HG03064 (cell line): ENCODE measurements at regions not wholly inside any gene's neighbourhood (a gene's known extent, or its start where the extent isn't known, plus 50 kb on each side); places are given as distances from the start of the nearest gene placed in this dataset.

Source experiments
- ATAC-seq: cut with Tn5 transposase; IDR thresholded peaks from one replicate; pipeline ENCODE4 v1.9.1; 2021; ENCODE audit warnings: low read depth; ENCODE audit not compliant: unreplicated experiment

- ATAC-seq, result no peak
Measured at GRCh38 chr3:73729969-73730440, 105.3 kb upstream of the PDZRN3 start.

GRCh38 chr3:73727854-73728253 lies 103.1 kb upstream of the PDZRN3 start:
- ATAC-seq, result no peak

- ATAC-seq, result no peak
Measured at GRCh38 chr3:73727117-73727821, 102.5 kb upstream of the PDZRN3 start.

- ATAC-seq, result no peak
Measured at GRCh38 chr3:73723596-73723995, 98.9 kb upstream of the PDZRN3 start.

- ATAC-seq, result no peak
Measured at GRCh38 chr3:73719861-73720260, 95.1 kb upstream of the PDZRN3 start.

GRCh38 chr3:73719413-73719851 lies 94.7 kb upstream of the PDZRN3 start:
- no peak for ATAC-seq

GRCh38 chr3:73718326-73719110 lies 93.8 kb upstream of the PDZRN3 start:
- ATAC-seq, result no peak

GRCh38 chr3:73716418-73716817 lies 91.7 kb upstream of the PDZRN3 start:
- ATAC-seq, result no peak

GRCh38 chr3:73710340-73710739 lies 85.6 kb upstream of the PDZRN3 start:
- ATAC-seq, result no peak

- no peak for ATAC-seq
Measured at GRCh38 chr3:73709712-73710111, 85.0 kb upstream of the PDZRN3 start.

- no peak for ATAC-seq
Measured at GRCh38 chr3:73708956-73709355, 84.2 kb upstream of the PDZRN3 start.

- ATAC-seq, result no peak
Measured at GRCh38 chr3:73707772-73708171, 83.0 kb upstream of the PDZRN3 start.

GRCh38 chr3:73706771-73707170 lies 82.0 kb upstream of the PDZRN3 start:
- no peak for ATAC-seq

GRCh38 chr3:73705792-73706191 lies 81.1 kb upstream of the PDZRN3 start:
- no peak for ATAC-seq

- no peak for ATAC-seq
Measured at GRCh38 chr3:73699327-73699726, 74.6 kb upstream of the PDZRN3 start.

GRCh38 chr3:73697020-73697419 lies 72.3 kb upstream of the PDZRN3 start:
- ATAC-seq, result no peak

GRCh38 chr3:73695841-73696240 lies 71.1 kb upstream of the PDZRN3 start:
- no peak for ATAC-seq

GRCh38 chr3:73694983-73695757 lies 70.4 kb upstream of the PDZRN3 start:
- no peak for ATAC-seq

GRCh38 chr3:73687106-73688004 lies 62.6 kb upstream of the PDZRN3 start:
- no peak for ATAC-seq

- no peak for ATAC-seq
Measured at GRCh38 chr3:73685061-73685460, 60.3 kb upstream of the PDZRN3 start.
